Naive thymus-derived CD4-positive, alpha-beta T cell (primary cell): ENCODE measurements at regions not wholly inside any gene's neighbourhood (a gene's known extent, or its start where the extent isn't known, plus 50 kb on each side); places are given as distances from the start of the nearest gene placed in this dataset. TPM values are rescaled to one million over a fixed set of nuclear protein-coding genes. Genes with fewer than 3 reads are reported as not detected.
"Not testable (repeated sequence)": the region's sequence is repeated elsewhere in the genome, so short reads cannot be mapped to it uniquely, and the experiment has no call there.

Experiments
- ATAC-seq: fragments of 150-1000 bp; cut with Tn5 transposase; 2 replicates; pipeline ENCODE4 v1.10.0; 2021; ENCODE audit warnings: mild to moderate bottlenecking, moderate library complexity
- CTCF ChIA-PET: fragments of 350-600 bp; sonication (Branson Sonifier 250); formaldehyde crosslinking; loops from one replicate; lab custom pipeline; 2021; ENCODE audit warnings: antibody characterized with exemption; lab: Charles Lee
- POLR2A ChIA-PET: fragments of 350-600 bp; sonication (Branson Sonifier 250); formaldehyde crosslinking; loops from one replicate; lab custom pipeline; 2021; ENCODE audit warnings: antibody characterized with exemption, inconsistent platforms; lab: Charles Lee
- DNase-seq, 9 donors: peaks; one replicate each; pipeline versions ENCODE4 v3.0.0 to v3.0.0-alpha.2; 2020 to 2022; ENCODE audit warnings: mixed read lengths in 1 of 9
- H3K27ac ChIP-seq: one replicate; pipeline ENCODE4 v1.7.0; 2013; ENCODE audit warnings: mild to moderate bottlenecking, low read depth, low read length, moderate library complexity
- H3K27me3 ChIP-seq, 2 donors: one replicate each; pipeline ENCODE4 v1.7.0; 2013; ENCODE audit warnings: low read length in 2 of 2, mild to moderate bottlenecking in 2 of 2, moderate library complexity in 2 of 2; ENCODE audit not compliant: control insufficient read depth in 2 of 2, insufficient read depth in 2 of 2
- H3K36me3 ChIP-seq, 3 experiments: 1 replicate in 2 of 3; 2 replicates in 1 of 3; pipeline ENCODE4 v1.7.0; 2013; ENCODE audit warnings: low read length in 3 of 3, mild to moderate bottlenecking in 3 of 3, moderate library complexity in 1 of 3; ENCODE audit not compliant: insufficient read depth in 3 of 3, control insufficient read depth in 2 of 3
- H3K4me1 ChIP-seq, 2 donors: one replicate each; pipeline ENCODE4 v1.7.0; 2013; ENCODE audit warnings: low read length in 2 of 2, mild to moderate bottlenecking in 2 of 2, moderate library complexity in 1 of 2; ENCODE audit not compliant: control insufficient read depth in 2 of 2, insufficient read depth in 2 of 2
- H3K4me3 ChIP-seq: 2 replicates; pipeline ENCODE4 v1.7.0; 2013; ENCODE audit warnings: mild to moderate bottlenecking, low read length
- H3K9me3 ChIP-seq, 3 experiments: 1 replicate in 2 of 3; 2 replicates in 1 of 3; pipeline ENCODE4 v1.7.0; 2013; ENCODE audit warnings: low read length in 3 of 3; ENCODE audit not compliant: control insufficient read depth in 2 of 3
- H3K27ac Mint-ChIP-seq, 9 donors: one replicate each; pipeline ENCODE4 v1.8.0; 2020 to 2022; ENCODE audit warnings: mixed read lengths in 9 of 9, mild to moderate bottlenecking in 8 of 9, moderate library complexity in 5 of 9, inconsistent platforms in 2 of 9
- H3K27me3 Mint-ChIP-seq, 5 donors: one replicate each; pipeline ENCODE4 v1.8.0; 2021 to 2022; ENCODE audit warnings: mixed read lengths in 5 of 5, mild to moderate bottlenecking in 1 of 5
- H3K36me3 Mint-ChIP-seq, 5 donors: one replicate each; pipeline ENCODE4 v1.8.0; 2020 to 2022; ENCODE audit warnings: mixed read lengths in 5 of 5, mild to moderate bottlenecking in 3 of 5, inconsistent platforms in 1 of 5
- H3K4me1 Mint-ChIP-seq, 7 donors: one replicate each; pipeline ENCODE4 v1.8.0; 2020 to 2022; ENCODE audit warnings: mixed read lengths in 7 of 7, mild to moderate bottlenecking in 3 of 7, inconsistent platforms in 1 of 7
- H3K4me3 Mint-ChIP-seq, 10 donors: one replicate each; pipeline ENCODE4 v1.8.0; 2020 to 2022; ENCODE audit warnings: mild to moderate bottlenecking in 10 of 10, mixed read lengths in 10 of 10, moderate library complexity in 6 of 10, inconsistent platforms in 2 of 10
- H3K9me3 Mint-ChIP-seq, 11 donors: one replicate each; pipeline ENCODE4 v1.8.0; 2020 to 2022; ENCODE audit warnings: mixed read lengths in 11 of 11, mild to moderate bottlenecking in 4 of 11, inconsistent platforms in 1 of 11, moderate library complexity in 1 of 11
- intact Hi-C, 2 donors: fragments of 100-400 bp; cut with micrococcal nuclease; formaldehyde crosslinking; loops; one replicate each; pipeline ENCODE4 v1.15.1; 2023
- microRNA-seq: library from miRNA; unstranded; fragments of <30 nt; microRNA quantifications from one replicate; pipeline ENCODE4 v1.2.0, GENCODE V29; 2022; ENCODE audit warnings: borderline microRNAs expressed

DNA sequence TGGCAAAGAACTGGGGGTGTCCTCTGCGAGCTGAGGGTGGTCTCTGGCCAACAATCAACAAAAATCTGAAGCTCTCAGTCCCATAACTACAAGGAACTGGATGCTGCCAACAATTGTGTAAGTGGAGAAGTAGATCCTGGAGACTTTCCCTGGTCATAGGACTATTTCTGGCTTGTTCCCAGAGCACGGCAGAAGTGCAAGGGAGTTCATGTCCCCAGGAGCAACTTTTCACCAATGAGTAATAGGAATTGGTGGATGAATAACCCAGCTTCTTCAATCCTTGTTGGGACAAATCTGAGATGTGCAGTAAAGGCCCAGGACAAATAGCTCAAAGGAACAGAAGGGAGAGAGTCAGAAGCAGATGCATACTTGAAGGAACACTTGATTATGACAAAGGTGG, 95.5 kb downstream of the QRSL1 start:
- POLR2A ChIA-PET: no interaction called here
- no peak for ATAC-seq

DNA sequence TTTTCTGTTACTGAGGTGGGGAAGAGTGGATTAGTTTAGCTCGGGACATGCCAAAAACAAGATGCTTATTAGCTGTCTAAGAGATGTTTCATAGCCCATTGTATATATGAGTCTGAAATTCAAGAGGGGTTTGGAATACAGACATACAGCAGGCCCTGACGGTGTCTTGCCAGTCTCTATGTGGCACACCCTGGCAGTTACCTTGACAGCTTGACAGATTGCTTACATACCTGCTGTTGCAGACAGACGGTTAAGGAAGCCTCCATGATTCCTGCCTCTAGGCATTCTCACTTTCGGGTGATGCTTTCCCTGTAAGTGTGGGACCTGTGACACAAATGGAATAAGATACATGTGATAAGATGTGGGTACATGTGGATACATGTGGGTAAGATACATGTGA, 95.0 kb downstream of the QRSL1 start:
- POLR2A ChIA-PET: no interaction called here
- H3K4me3 Mint-ChIP-seq: no peak overlapping the region
- H3K9me3 Mint-ChIP-seq: no peaks in the 10 kb centered on the region
- Histone ChIP-seq H3K4me3 (no peak overlapping the region), H3K27me3 (no peaks in the 10 kb centered on the region), H3K4me1 (no peaks in the 10 kb centered on the region), H3K36me3 (no peaks in the 10 kb centered on the region), H3K9me3 (no peaks in the 10 kb centered on the region), H3K27ac (no peak overlapping the region)
- no peaks in the 10 kb centered on the region for H3K4me1 Mint-ChIP-seq
- ATAC-seq (no peak), DNase-seq (no peak)
- intact Hi-C loops: no loop called here
- no peak overlapping the region for H3K27ac Mint-ChIP-seq
- no peaks in the 10 kb centered on the region for H3K36me3 Mint-ChIP-seq
- CTCF ChIA-PET: no interaction called here
- peaks cover 0 to 26% (median 18%) of the 10 kb centered on the region in 5 donors for H3K27me3 Mint-ChIP-seq

More for the DNA sequence above, 95.5 kb downstream of the QRSL1 start:
- Mint-ChIP-seq H3K4me1 (no peaks in the 10 kb centered on the region), H3K9me3 (no peaks in the 10 kb centered on the region), H3K36me3 (no peaks in the 10 kb centered on the region), H3K4me3 (no peak overlapping the region), H3K27ac (no peak overlapping the region), H3K27me3 (peaks cover 0 to 31% (median 18%) of the 10 kb centered on the region in 5 donors)
- CTCF ChIA-PET: no interaction called here
- Histone ChIP-seq H3K27ac (no peak overlapping the region), H3K36me3 (no peaks in the 10 kb centered on the region), H3K4me1 (no peaks in the 10 kb centered on the region), H3K9me3 (no peaks in the 10 kb centered on the region), H3K27me3 (no peaks in the 10 kb centered on the region), H3K4me3 (no peak overlapping the region)
- intact Hi-C loops: no loop called here
- DNase-seq: no peak

DNA sequence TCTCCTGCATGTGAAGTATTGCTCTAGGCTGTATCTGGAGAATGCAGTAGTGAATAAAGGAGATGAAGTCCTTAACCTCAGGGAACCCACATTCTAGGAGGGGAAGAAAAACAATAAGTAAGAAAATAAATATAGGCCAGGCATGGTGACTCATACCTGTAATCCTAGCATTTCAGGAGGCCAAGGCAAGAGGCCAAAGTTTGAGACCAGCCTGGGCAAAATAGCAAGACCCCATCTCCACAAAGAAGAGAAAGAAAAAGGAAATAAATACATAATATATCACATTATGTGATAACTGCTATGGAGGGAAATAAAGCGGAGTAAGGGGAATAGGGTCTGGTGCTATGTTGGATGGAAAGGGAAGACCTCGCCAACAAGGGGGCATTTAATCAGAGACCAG, 94.0 kb downstream of the QRSL1 start:
- POLR2A ChIA-PET, H3K4me1 Mint-ChIP-seq, H3K27ac Mint-ChIP-seq, DNase-seq, H3K4me3 Mint-ChIP-seq, H3K36me3 ChIP-seq, H3K27ac ChIP-seq, H3K9me3 Mint-ChIP-seq, H3K27me3 ChIP-seq, H3K4me1 ChIP-seq, H3K9me3 ChIP-seq, H3K4me3 ChIP-seq, ATAC-seq, intact Hi-C loops, H3K36me3 Mint-ChIP-seq: not testable (repeated sequence)
- CTCF ChIA-PET: interaction anchor here (0.6 kb wide), 1 partner anchor 1526 kb away, joined by 6 read pairs; no protein-coding TSS in a partner anchor
- H3K27me3 Mint-ChIP-seq: peaks cover 0 to 22% (median 18%) of the 10 kb centered on the region in 5 donors

DNA sequence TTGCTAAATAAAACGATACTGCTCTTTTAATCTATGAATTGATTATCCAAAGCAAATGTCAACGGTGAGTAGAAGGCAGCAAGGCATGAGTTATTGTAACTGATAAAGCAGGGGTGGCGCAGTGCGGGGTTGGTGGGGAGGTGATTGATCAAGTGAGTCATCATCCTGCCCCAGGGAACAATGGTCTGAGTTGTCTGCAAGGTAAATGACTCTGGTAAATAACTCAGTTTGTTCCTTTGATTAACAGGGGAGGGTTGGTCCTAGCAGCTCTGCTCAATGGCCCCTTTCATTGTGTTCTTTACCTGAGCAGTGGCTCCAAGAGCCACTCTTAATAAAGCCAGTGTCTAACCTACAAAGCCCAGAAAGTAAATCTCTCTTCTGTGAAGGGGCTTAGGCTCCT, 91.8 kb downstream of the QRSL1 start:
- CTCF ChIA-PET, DNase-seq, H3K27me3 ChIP-seq, intact Hi-C loops, H3K36me3 Mint-ChIP-seq, POLR2A ChIA-PET, H3K27ac Mint-ChIP-seq, H3K9me3 ChIP-seq, H3K27ac ChIP-seq, H3K4me3 ChIP-seq, ATAC-seq, H3K4me1 ChIP-seq, H3K4me3 Mint-ChIP-seq, H3K4me1 Mint-ChIP-seq, H3K9me3 Mint-ChIP-seq, H3K36me3 ChIP-seq: not testable (repeated sequence)
- peaks cover 2 to 35% (median 17%) of the 10 kb centered on the region in 5 donors for H3K27me3 Mint-ChIP-seq

Small RNA genes lying in the stretch of these regions (microRNA-seq; reads per million reads assigned to microRNA genes)
- not detected for gene MIR587
